GM12873 (cell line): ENCODE measurements at regions not wholly inside any gene's neighbourhood (a gene's known extent, or its start where the extent isn't known, plus 50 kb on each side); places are given as distances from the start of the nearest gene placed in this dataset.

Experiments
- TF ChIP-seq, protein P1 (sequence below): IDR thresholded peaks from 2 replicates; pipeline ENCODE4 v1.5.1; 2012; ENCODE audit warnings: low read depth, mild to moderate bottlenecking, moderate library complexity, low read length, control low read depth; ENCODE audit not compliant: insufficient read depth; ENCODE audit errors: missing control alignments

DNA sequence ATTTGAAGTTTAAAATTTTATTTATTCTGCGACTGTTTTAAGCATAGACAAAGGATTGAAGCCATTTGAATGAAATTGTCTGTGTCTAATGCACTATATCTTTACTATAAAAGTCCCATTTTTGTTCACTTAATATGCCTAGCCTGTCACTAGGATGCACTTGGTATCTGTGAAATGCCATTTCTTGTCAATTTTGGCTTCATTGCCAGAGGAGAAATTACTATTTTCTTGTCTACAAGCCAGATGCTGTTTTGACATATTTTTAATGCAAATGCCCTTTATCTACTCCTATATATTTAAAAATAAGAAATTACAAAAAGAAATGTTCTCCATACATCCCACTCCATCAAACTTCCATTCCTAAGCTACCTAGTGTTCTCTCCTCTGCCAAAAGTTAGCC is 1704.5 kb upstream of the RAG2 start:
- TF ChIP-seq, protein P1, sequence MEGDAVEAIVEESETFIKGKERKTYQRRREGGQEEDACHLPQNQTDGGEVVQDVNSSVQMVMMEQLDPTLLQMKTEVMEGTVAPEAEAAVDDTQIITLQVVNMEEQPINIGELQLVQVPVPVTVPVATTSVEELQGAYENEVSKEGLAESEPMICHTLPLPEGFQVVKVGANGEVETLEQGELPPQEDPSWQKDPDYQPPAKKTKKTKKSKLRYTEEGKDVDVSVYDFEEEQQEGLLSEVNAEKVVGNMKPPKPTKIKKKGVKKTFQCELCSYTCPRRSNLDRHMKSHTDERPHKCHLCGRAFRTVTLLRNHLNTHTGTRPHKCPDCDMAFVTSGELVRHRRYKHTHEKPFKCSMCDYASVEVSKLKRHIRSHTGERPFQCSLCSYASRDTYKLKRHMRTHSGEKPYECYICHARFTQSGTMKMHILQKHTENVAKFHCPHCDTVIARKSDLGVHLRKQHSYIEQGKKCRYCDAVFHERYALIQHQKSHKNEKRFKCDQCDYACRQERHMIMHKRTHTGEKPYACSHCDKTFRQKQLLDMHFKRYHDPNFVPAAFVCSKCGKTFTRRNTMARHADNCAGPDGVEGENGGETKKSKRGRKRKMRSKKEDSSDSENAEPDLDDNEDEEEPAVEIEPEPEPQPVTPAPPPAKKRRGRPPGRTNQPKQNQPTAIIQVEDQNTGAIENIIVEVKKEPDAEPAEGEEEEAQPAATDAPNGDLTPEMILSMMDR = no peak

DNA sequence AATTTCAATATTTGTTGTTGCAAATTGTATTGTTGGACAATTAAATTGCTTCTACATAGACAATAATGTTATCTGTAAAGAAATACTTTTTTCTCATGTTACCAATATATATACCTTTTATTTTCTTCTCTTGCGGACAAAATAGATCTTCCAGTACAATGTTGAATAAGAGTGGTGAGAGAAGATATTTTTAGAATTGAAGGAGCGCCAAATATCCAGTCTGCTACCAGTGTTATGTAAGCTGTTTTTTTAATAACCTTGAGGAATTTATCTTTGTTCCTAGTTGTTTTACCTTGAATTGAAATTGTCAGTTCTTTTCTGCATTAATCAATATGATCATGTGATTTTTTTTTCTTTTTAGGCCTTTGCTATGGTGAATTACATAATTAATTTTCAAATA is 1702.5 kb upstream of the RAG2 start:
- TF ChIP-seq, protein P1 = no peak

DNA sequence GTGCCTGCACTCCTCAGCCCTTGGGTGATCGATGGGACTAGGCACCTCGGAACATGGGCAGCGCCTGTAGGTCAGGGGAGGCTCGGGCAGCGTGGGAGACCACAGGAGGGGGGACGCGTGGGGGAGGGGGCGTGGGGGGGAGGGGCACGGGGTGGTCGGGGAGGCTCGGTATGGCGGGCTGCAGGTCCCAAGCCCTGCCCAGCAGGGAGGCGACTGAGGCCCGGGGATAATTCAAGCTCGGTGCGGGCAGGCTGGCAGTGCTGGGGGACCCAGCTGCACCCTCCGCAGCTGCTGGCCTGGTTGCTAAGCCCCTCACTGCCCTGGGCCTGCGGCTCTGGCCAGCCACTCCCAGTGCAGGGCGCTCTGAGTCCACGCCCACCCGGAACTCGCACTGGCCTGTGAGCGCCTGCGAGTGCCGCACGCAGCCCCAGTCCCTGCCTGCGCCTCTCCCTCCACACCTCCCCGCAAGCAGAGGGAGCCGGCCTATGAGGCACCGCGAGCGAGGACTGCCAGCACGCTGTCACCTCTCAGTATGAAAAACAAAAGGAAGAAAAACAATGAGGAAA is 1698.3 kb upstream of the RAG2 start:
- TF ChIP-seq, protein P1 = no peak

DNA sequence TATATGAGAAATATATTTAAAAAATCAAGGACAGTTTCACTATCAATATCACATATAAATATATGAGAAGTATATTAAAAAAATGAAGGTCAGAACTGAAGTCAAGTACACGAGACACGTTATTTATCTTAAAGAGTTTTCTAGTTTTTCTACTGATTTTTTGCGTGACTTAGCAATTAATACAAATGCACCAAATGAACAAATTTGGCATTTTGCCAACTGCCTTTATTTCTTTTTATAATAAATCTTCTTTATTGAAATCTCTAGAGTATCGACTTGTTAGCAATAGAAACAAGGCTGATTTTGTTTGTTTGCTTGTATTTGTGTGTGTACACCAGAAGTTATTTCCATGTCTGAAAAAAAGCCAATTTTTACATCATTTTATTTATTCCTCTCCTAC is 1684.7 kb upstream of the RAG2 start:
- TF ChIP-seq, protein P1 = no peak

DNA sequence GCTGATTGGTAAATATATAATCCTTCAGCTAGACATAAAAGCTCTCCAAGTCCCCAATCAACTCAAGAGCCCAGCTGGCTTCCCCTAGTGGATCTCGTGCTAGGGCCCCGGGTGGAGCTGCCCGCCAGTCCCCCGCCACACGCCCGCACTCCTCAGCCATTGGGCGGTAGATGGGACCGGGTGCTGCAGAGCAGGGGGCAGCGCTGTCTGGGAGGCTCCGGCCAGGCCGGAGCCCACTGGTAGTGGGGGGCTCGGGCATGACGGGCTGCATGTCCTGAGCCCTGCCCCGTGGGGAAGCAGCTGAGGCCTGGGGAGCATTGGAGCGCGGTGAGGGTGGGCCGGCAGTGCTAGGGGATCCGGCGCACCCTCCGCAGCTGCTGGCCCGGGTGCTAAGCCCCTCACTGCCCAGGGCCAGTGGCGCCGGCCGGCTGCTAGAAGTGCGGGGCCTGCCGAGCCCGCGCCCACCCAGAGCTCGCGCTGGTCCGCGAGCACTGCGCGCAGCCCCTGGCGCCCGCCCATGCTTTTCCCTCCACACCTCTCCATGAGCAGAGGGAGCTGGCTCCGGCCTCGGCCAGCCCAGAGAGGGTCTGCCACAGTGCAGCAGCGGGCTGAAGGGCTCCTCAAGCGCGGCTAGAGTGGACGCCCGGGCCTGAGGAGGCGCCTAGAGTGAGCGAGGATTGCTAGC is 1680.6 kb upstream of the RAG2 start:
- TF ChIP-seq, protein P1 = no peak

DNA sequence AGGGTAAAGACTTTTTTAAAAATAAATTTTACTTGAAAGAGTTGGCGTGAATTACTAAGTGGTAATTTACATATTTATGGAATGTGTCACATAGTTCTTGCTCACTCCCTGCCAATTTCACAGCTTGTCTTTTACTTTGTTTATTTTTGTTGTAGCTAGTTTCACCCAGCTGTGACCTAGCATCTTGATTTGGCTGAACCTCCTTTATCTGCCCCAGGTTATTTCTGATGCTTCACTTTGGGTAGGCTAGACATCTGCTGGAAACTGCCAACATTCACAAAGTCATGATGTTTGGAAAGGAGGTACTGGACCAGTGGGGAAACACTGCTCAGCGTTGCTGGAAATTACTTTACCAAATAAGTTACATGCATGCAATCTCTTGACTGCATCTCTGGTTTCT is 1676.0 kb upstream of the RAG2 start:
- TF ChIP-seq, protein P1 = no peak

DNA sequence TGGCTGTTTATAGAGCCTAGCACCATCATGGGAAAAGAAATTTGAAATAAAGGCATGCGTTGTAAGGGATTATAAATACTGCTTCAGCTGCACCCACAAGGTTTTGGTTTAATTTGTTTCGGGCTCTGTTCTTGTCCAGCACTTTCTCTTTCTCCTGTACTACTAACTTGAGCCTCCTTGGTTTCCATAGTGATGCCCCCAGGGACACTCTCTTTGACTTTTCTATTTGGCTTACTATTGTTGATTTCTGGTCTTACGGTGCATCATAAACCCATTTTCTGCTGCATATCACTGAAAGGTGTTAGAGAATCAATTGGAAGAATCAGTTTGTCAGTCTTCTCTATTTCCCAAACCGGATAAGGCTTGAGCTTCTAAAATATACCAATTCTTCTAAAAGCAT is 1674.3 kb upstream of the RAG2 start:
- TF ChIP-seq, protein P1 = no peak
